ENCODE measurements at regions not wholly inside any gene's neighbourhood (a gene's known extent, or its start where the extent isn't known, plus 50 kb on each side); places are given as distances from the start of the nearest gene placed in this dataset.

- intact Hi-C loops (cut with micrococcal nuclease): no loop called here
- Mint-ChIP-seq H3K4me1 (no peaks in the 10 kb centered on the region), H3K4me3 (no peak overlapping the region), H3K36me3 (peaks cover 5% of the 10 kb centered on the region), H3K27ac (no peak overlapping the region), H3K9me3 (peaks cover 16 to 25% of the 10 kb centered on the region in 2 donors), H3K27me3 (ENCODE audit: low read depth in 2 of 2) (no peaks in the 10 kb centered on the region)
- Histone ChIP-seq H3K27ac (ENCODE audit: low read length) (no peak overlapping the region), H3K27me3 (ENCODE audit: control insufficient read depth, insufficient read depth, low read length) (no peaks in the 10 kb centered on the region), H3K4me1 (ENCODE audit: control insufficient read depth, insufficient read depth, low read length) (no peaks in the 10 kb centered on the region), H3K4me3 (ENCODE audit: low read length) (no peak overlapping the region), H3K36me3 (ENCODE audit: control insufficient read depth, insufficient read depth, low read length) (no peaks in the 10 kb centered on the region), H3K9me3 (ENCODE audit: control insufficient read depth, insufficient read depth, low read length) (no peaks in the 10 kb centered on the region)
- WGBS (ENCODE audit: insufficient coverage): no CpG with 5 or more reads among the region's 1 CpG
- ATAC-seq (no peak), DNase-seq (no peak)
- TF ChIP-seq CTCF (IDR thresholded peaks at IDR 0.05): no peak
Measured at GRCh38 chr5:130520211-130520610, 615.9 kb downstream of the CHSY3 start.

DNA sequence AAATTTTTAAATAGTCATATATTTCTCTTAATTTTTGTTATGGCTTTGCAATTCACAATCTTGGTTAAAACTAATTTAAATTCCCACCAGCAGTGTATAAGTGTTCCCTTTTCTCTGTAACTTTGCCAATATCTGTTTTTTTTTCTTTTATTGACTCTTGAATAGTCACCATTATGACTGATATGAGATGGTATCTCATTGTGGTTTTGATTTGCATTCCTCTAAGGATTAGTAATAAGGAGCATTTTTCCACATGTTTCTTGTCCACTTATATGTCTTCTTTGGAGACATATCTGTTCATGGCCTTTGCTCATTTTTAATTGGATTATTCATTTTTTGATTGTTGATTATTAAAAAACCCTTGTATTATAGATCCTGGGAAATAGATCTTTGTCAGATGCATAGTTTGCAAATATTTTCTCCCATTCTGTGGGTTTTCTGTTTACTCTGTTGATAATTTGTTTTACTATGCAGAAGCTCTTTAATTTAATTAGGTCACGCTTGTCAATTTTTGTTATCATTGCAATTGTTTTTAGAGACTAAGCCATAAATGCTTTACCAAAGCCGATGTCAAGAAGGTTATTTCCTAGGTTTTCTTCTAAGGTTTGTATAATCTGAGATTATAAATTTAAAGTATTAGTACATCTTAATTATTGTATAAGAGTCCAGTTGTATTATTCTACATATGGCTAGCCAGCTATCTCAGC lies 610.9 kb downstream of the CHSY3 start:
- H3K36me3 Mint-ChIP-seq: no peaks in the 10 kb centered on the region
- Histone ChIP-seq H3K27me3 (ENCODE audit: control insufficient read depth, insufficient read depth, low read length) (no peaks in the 10 kb centered on the region), H3K27ac (ENCODE audit: low read length) (no peak overlapping the region), H3K4me1 (ENCODE audit: control insufficient read depth, insufficient read depth, low read length) (no peaks in the 10 kb centered on the region), H3K4me3 (ENCODE audit: low read length) (no peak overlapping the region), H3K9me3 (ENCODE audit: control insufficient read depth, insufficient read depth, low read length) (no peaks in the 10 kb centered on the region), H3K36me3 (ENCODE audit: control insufficient read depth, insufficient read depth, low read length) (no peaks in the 10 kb centered on the region)
- no peak for DNase-seq
- no peaks in the 10 kb centered on the region for H3K27me3 Mint-ChIP-seq (ENCODE audit: low read depth in 2 of 2)
- no peak overlapping the region for H3K4me3 Mint-ChIP-seq
- intact Hi-C loops (cut with micrococcal nuclease): no loop called here
- no peak for TF ChIP-seq CTCF (IDR thresholded peaks at IDR 0.05)
- no peak overlapping the region for H3K27ac Mint-ChIP-seq
- no peaks in the 10 kb centered on the region for H3K4me1 Mint-ChIP-seq
- peaks cover 12 to 18% of the 10 kb centered on the region in 2 donors for H3K9me3 Mint-ChIP-seq
- no CpG with 5 or more reads among the region's 2 CpGs for WGBS (ENCODE audit: insufficient coverage)
- ATAC-seq: no peak

GRCh38 chr5:130502702-130503101 lies 598.4 kb downstream of the CHSY3 start:
- Mint-ChIP-seq H3K4me1 (no peaks in the 10 kb centered on the region), H3K4me3 (no peak overlapping the region), H3K9me3 (peaks cover 2% of the 10 kb centered on the region in 2 donors), H3K27me3 (ENCODE audit: low read depth in 2 of 2) (no peaks in the 10 kb centered on the region), H3K36me3 (no peaks in the 10 kb centered on the region), H3K27ac (no peak overlapping the region)
- no peak overlapping the region for H3K27ac ChIP-seq (ENCODE audit: low read length)
- no peaks in the 10 kb centered on the region for H3K36me3 ChIP-seq (ENCODE audit: control insufficient read depth, insufficient read depth, low read length)
- no peak for DNase-seq
- H3K9me3 ChIP-seq (ENCODE audit: control insufficient read depth, insufficient read depth, low read length): no peaks in the 10 kb centered on the region
- TF ChIP-seq CTCF (IDR thresholded peaks at IDR 0.05): no peak
- no peak for ATAC-seq
- H3K4me1 ChIP-seq (ENCODE audit: control insufficient read depth, insufficient read depth, low read length): no peaks in the 10 kb centered on the region
- H3K4me3 ChIP-seq (ENCODE audit: low read length): no peak overlapping the region
- 94% methylated on average over 4 of the region's 4 CpGs for WGBS (ENCODE audit: insufficient coverage)
- intact Hi-C loops (cut with micrococcal nuclease): no loop called here
- H3K27me3 ChIP-seq (ENCODE audit: control insufficient read depth, insufficient read depth, low read length): no peaks in the 10 kb centered on the region

Measured in natural killer cell (primary cell).